DOHH2 (cell line): ENCODE measurements at regions not wholly inside any gene's neighbourhood (a gene's known extent, or its start where the extent isn't known, plus 50 kb on each side); places are given as distances from the start of the nearest gene placed in this dataset.

Experiments
- H3F3A ChIP-seq: fragments of 200-600 bp; sonication (generic), shearing (Covaris generic); 2 replicates; pipeline ENCODE4 v1.6.0; 2016; ENCODE audit warnings: antibody characterized with exemption, mild to moderate bottlenecking; ENCODE audit not compliant: control insufficient read depth, insufficient read depth
- H3K27ac ChIP-seq: fragments of 200-600 bp; sonication (generic); 2 replicates; pipeline ENCODE4 v1.5.1; 2014; ENCODE audit warnings: low read depth, mild to moderate bottlenecking, low read length, moderate library complexity
- H3K27me3 ChIP-seq: fragments of 200-600 bp; sonication (generic); 2 replicates; pipeline ENCODE4 v1.6.1; 2014; ENCODE audit warnings: mild to moderate bottlenecking, low read length, mixed read lengths; ENCODE audit not compliant: control insufficient read depth
- H3K36me3 ChIP-seq: fragments of 200-600 bp; sonication (generic); 2 replicates; pipeline ENCODE4 v1.6.1; 2014; ENCODE audit warnings: mild to moderate bottlenecking, low read length, moderate library complexity, mixed read lengths; ENCODE audit not compliant: control insufficient read depth
- H3K4me1 ChIP-seq: fragments of 200-600 bp; sonication (generic); 2 replicates; pipeline ENCODE4 v1.6.1; 2014; ENCODE audit warnings: mild to moderate bottlenecking, low read length, mixed read lengths; ENCODE audit not compliant: control insufficient read depth
- H3K4me2 ChIP-seq: fragments of 200-600 bp; sonication (generic); 2 replicates; pipeline ENCODE4 v1.6.0; 2014; ENCODE audit warnings: mild to moderate bottlenecking, low read length, moderate library complexity
- H3K4me3 ChIP-seq: fragments of 200-600 bp; sonication (generic); 2 replicates; pipeline ENCODE4 v1.5.1; 2014; ENCODE audit warnings: mild to moderate bottlenecking, low read length, mixed read lengths
- H3K79me2 ChIP-seq: fragments of 200-600 bp; sonication (generic); 2 replicates; pipeline ENCODE4 v1.6.1; 2014; ENCODE audit warnings: mild to moderate bottlenecking, low read length, mixed read lengths; ENCODE audit not compliant: control insufficient read depth
- H3K9me2 ChIP-seq: fragments of 200-600 bp; sonication (generic); replicated peaks from 2 replicates; pipeline ENCODE4 v1.6.1; 2014; ENCODE audit warnings: mild to moderate bottlenecking, low read length, mixed read lengths; ENCODE audit not compliant: control insufficient read depth
- H3K9me3 ChIP-seq: fragments of 200-600 bp; sonication (generic); 2 replicates; pipeline ENCODE4 v1.6.1; 2014; ENCODE audit warnings: antibody characterized with exemption, low read length, mixed read lengths; ENCODE audit not compliant: control insufficient read depth, insufficient read depth
- H4K20me1 ChIP-seq: fragments of 200-600 bp; sonication (generic); 2 replicates; pipeline ENCODE4 v1.6.0; 2014; ENCODE audit warnings: low read depth, mild to moderate bottlenecking, antibody characterized with exemption, low read length, moderate library complexity; ENCODE audit not compliant: control insufficient read depth, insufficient read depth
- CTCF ChIP-seq: fragments of 200-600 bp; sonication (generic); IDR thresholded peaks from one replicate; pipeline ENCODE4 v1.5.1; 2014; ENCODE audit warnings: antibody characterized with exemption, mild to moderate bottlenecking, low read depth, low read length; ENCODE audit not compliant: poor library complexity, severe bottlenecking
- EZH2phosphoT487 ChIP-seq: fragments of 200-600 bp; sonication (generic); IDR thresholded peaks from 2 replicates; pipeline ENCODE4 v1.6.1; 2017; ENCODE audit warnings: borderline replicate concordance, mild to moderate bottlenecking, antibody characterized with exemption, low read length, moderate library complexity, mixed read lengths

GRCh38 chr5:156037151-156037909, 289.6 kb upstream of the SGCD start:
- TF ChIP-seq CTCF (no peak), EZH2phosphoT487 (no peak)
- Histone ChIP-seq H3K4me1 (no peaks in the 10 kb centered on the region), H3K27ac (no peak overlapping the region)

DNA sequence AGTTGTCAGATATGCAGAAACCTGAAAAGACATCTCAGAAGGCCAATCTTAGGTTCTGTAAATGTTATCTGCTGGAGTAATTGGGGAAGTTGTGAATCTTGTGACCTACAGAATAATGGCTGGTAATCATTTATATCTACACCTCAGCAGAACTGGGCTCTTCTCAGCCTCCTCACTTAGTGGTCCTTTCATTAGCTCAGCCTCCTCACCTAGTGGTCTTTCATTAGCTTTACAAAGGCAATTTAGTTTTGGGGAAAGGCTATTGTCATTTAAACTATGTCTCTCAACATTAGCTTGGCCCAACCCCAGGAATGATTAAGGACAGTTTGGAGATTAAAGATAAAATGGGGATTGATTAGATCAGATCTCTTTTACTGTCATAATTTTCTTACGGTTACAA, 284.2 kb upstream of the SGCD start:
- no peaks in the 10 kb centered on the region for H3K79me2 ChIP-seq
- no peak for TF ChIP-seq CTCF
- no peak for TF ChIP-seq EZH2phosphoT487
- no peaks in the 10 kb centered on the region for H3K9me3 ChIP-seq
- no peaks in the 10 kb centered on the region for H3K27me3 ChIP-seq
- H3K4me3 ChIP-seq = no peak overlapping the region
- no peak overlapping the region for H3K27ac ChIP-seq
- H3K4me1 ChIP-seq = no peaks in the 10 kb centered on the region
- H3K9me2 ChIP-seq = no peaks in the 10 kb centered on the region
- no peaks in the 10 kb centered on the region for H3F3A ChIP-seq
- H4K20me1 ChIP-seq = no peaks in the 10 kb centered on the region
- no peaks in the 10 kb centered on the region for H3K36me3 ChIP-seq
- no peak overlapping the region for H3K4me2 ChIP-seq

More at GRCh38 chr5:156037151-156037909, 289.6 kb upstream of the SGCD start:
- Histone ChIP-seq H3K4me3 (no peak overlapping the region), H3F3A (no peaks in the 10 kb centered on the region), H3K27me3 (no peaks in the 10 kb centered on the region), H3K4me2 (no peak overlapping the region), H3K36me3 (no peaks in the 10 kb centered on the region), H3K9me3 (no peaks in the 10 kb centered on the region), H3K79me2 (no peaks in the 10 kb centered on the region), H4K20me1 (no peaks in the 10 kb centered on the region), H3K9me2 (no peaks in the 10 kb centered on the region)

GRCh38 chr5:156043351-156043750, 283.6 kb upstream of the SGCD start:
- H3K27me3 ChIP-seq = no peaks in the 10 kb centered on the region
- no peaks in the 10 kb centered on the region for H3K36me3 ChIP-seq
- H3K9me2 ChIP-seq = no peaks in the 10 kb centered on the region
- H4K20me1 ChIP-seq = no peaks in the 10 kb centered on the region
- H3K9me3 ChIP-seq = no peaks in the 10 kb centered on the region
- no peak overlapping the region for H3K4me2 ChIP-seq
- no peak overlapping the region for H3K4me3 ChIP-seq
- no peaks in the 10 kb centered on the region for H3K4me1 ChIP-seq
- no peaks in the 10 kb centered on the region for H3K79me2 ChIP-seq
- no peaks in the 10 kb centered on the region for H3F3A ChIP-seq
- TF ChIP-seq CTCF = no peak
- TF ChIP-seq EZH2phosphoT487 = no peak
- no peak overlapping the region for H3K27ac ChIP-seq
